WTC11 (cell line): ENCODE measurements at regions not wholly inside any gene's neighbourhood (a gene's known extent, or its start where the extent isn't known, plus 50 kb on each side); places are given as distances from the start of the nearest gene placed in this dataset.

Experiments
- ATAC-seq: fragments of 200-7000 bp; cut with Tn5 transposase; 2 replicates; pipeline ENCODE4 v1.10.0; 2021; ENCODE audit warnings: mild to moderate bottlenecking, moderate library complexity
- CTCF ChIA-PET: fragments of 300-600 bp; sonication (Branson Sonifier 250); formaldehyde crosslinking; loops from one replicate; lab custom pipeline; 2021; ENCODE audit warnings: antibody characterized with exemption; lab: Charles Lee
- POLR2A ChIA-PET: fragments of 350-600 bp; sonication (Branson Sonifier 250); formaldehyde crosslinking; loops from one replicate; lab custom pipeline; 2021; ENCODE audit warnings: antibody characterized with exemption; lab: Charles Lee
- DNase-seq: peaks from one replicate; pipeline ENCODE4 v3.0.0; 2021; ENCODE audit warnings: low spot score
- H3K27ac Mint-ChIP-seq: 2 replicates; pipeline ENCODE4 v1.8.0; 2021; ENCODE audit warnings: mixed read lengths
- H3K27me3 Mint-ChIP-seq: 2 replicates; pipeline ENCODE4 v1.8.0; 2021; ENCODE audit warnings: low read depth, mild to moderate bottlenecking, moderate library complexity, mixed read lengths
- H3K36me3 Mint-ChIP-seq: 2 replicates; pipeline ENCODE4 v1.8.0; 2021; ENCODE audit warnings: mixed read lengths
- H3K4me1 Mint-ChIP-seq: 2 replicates; pipeline ENCODE4 v1.8.0; 2022; ENCODE audit warnings: mixed read lengths
- H3K4me3 Mint-ChIP-seq: 2 replicates; pipeline ENCODE4 v1.8.0; 2021; ENCODE audit warnings: mild to moderate bottlenecking, moderate library complexity, mixed read lengths
- H3K9me3 Mint-ChIP-seq: 2 replicates; pipeline ENCODE4 v1.8.0; 2021; ENCODE audit warnings: mixed read lengths
- ATF6 ChIP-seq: sonication (generic); formaldehyde crosslinking; IDR thresholded peaks from 2 replicates; pipeline ENCODE4 v1.8.1; 2023; ENCODE audit warnings: mild to moderate bottlenecking, missing genetic modification reagents
- CDX4 ChIP-seq: fragments of 250-450 bp; sonication (Bioruptor Pico); IDR thresholded peaks from 2 replicates; pipeline ENCODE4 v1.9.0; 2021; ENCODE audit warnings: moderate library complexity, mild to moderate bottlenecking, inconsistent platforms, borderline replicate concordance
- E2F4 ChIP-seq: sonication (generic); formaldehyde crosslinking; IDR thresholded peaks from 2 replicates; pipeline ENCODE4 v1.8.1; 2022; ENCODE audit warnings: low read depth, mild to moderate bottlenecking, moderate library complexity, missing genetic modification reagents, borderline replicate concordance
- ESRRA ChIP-seq: sonication (generic); formaldehyde crosslinking; IDR thresholded peaks from 2 replicates; pipeline ENCODE4 v1.8.1; 2022; ENCODE audit warnings: mild to moderate bottlenecking, missing genetic modification reagents, borderline replicate concordance
- ETV6 ChIP-seq: sonication (generic); formaldehyde crosslinking; IDR thresholded peaks from 2 replicates; pipeline ENCODE4 v1.8.1; 2022; ENCODE audit warnings: mild to moderate bottlenecking, missing genetic modification reagents
- FOXJ3 ChIP-seq: sonication (generic); formaldehyde crosslinking; IDR thresholded peaks from 2 replicates; pipeline ENCODE4 v1.9.0; 2021; ENCODE audit warnings: missing genetic modification reagents, mild to moderate bottlenecking, borderline replicate concordance
- FOXP1 ChIP-seq: sonication (generic); formaldehyde crosslinking; IDR thresholded peaks from 2 replicates; pipeline ENCODE4 v1.8.0; 2022; ENCODE audit warnings: missing genetic modification reagents, mild to moderate bottlenecking, moderate library complexity, borderline replicate concordance
- GRHL2 ChIP-seq: fragments of 250-450 bp; sonication (Bioruptor Pico); IDR thresholded peaks from 2 replicates; pipeline ENCODE4 v1.8.0; 2022; ENCODE audit warnings: mild to moderate bottlenecking, moderate library complexity; ENCODE audit not compliant: insufficient replicate concordance, severe bottlenecking
- JAZF1 ChIP-seq: fragments of 250-450 bp; sonication (Bioruptor Pico); IDR thresholded peaks from 2 replicates; pipeline ENCODE4 v1.9.0; 2021; ENCODE audit warnings: moderate library complexity, mild to moderate bottlenecking, inconsistent platforms
- MXD4 ChIP-seq: fragments of 250-450 bp; sonication (Bioruptor Pico); IDR thresholded peaks from 2 replicates; pipeline ENCODE4 v1.8.0; 2021; ENCODE audit warnings: mild to moderate bottlenecking, moderate library complexity, borderline replicate concordance
- MYBL2 ChIP-seq: sonication (generic); formaldehyde crosslinking; IDR thresholded peaks from 2 replicates; pipeline ENCODE4 v1.8.1; 2023; ENCODE audit warnings: mild to moderate bottlenecking, moderate library complexity, missing genetic modification reagents
- NR1H2 ChIP-seq: sonication (generic); formaldehyde crosslinking; IDR thresholded peaks from 2 replicates; pipeline ENCODE4 v1.9.0; 2021; ENCODE audit warnings: mild to moderate bottlenecking, moderate library complexity, missing genetic modification reagents
- RELA ChIP-seq: sonication (generic); formaldehyde crosslinking; IDR thresholded peaks from 2 replicates; pipeline ENCODE4 v1.8.1; 2022; ENCODE audit warnings: missing genetic modification reagents, mild to moderate bottlenecking, borderline replicate concordance
- SMAD3 ChIP-seq: sonication (generic); formaldehyde crosslinking; IDR thresholded peaks from 2 replicates; pipeline ENCODE4 v1.8.0; 2022; ENCODE audit warnings: missing genetic modification reagents, mild to moderate bottlenecking, borderline replicate concordance
- SOX15 ChIP-seq: fragments of 250-450 bp; sonication (Bioruptor Pico); IDR thresholded peaks from 2 replicates; pipeline ENCODE4 v1.9.0; 2021; ENCODE audit warnings: mild to moderate bottlenecking
- SP1 ChIP-seq: sonication (generic); formaldehyde crosslinking; conservative IDR thresholded peaks from 2 replicates; pipeline ENCODE4 v1.8.1; 2022; ENCODE audit warnings: missing genetic modification reagents
- STAT6 ChIP-seq: sonication (generic); formaldehyde crosslinking; conservative IDR thresholded peaks from 2 replicates; pipeline ENCODE4 v1.8.1; 2023; ENCODE audit warnings: mild to moderate bottlenecking, low read depth, missing genetic modification reagents, moderate library complexity
- TEAD1 ChIP-seq: sonication (generic); formaldehyde crosslinking; IDR thresholded peaks from 2 replicates; pipeline ENCODE4 v1.8.0; 2022; ENCODE audit warnings: mild to moderate bottlenecking, missing genetic modification reagents
- ZBTB43 ChIP-seq: sonication (generic); formaldehyde crosslinking; IDR thresholded peaks from 2 replicates; pipeline ENCODE4 v1.8.1; 2023; ENCODE audit warnings: mild to moderate bottlenecking, missing genetic modification reagents
- ZNF263 ChIP-seq: sonication (generic); formaldehyde crosslinking; IDR thresholded peaks from 2 replicates; pipeline ENCODE4 v1.8.1; 2022; ENCODE audit warnings: low read depth, mild to moderate bottlenecking, moderate library complexity, missing genetic modification reagents
- ZNF317 ChIP-seq: sonication (generic); formaldehyde crosslinking; IDR thresholded peaks from 2 replicates; pipeline ENCODE4 v1.8.1; 2023; ENCODE audit warnings: low read depth, mild to moderate bottlenecking, moderate library complexity, missing genetic modification reagents, borderline replicate concordance
- TF ChIP-seq, protein P1 (sequence below): sonication (generic); formaldehyde crosslinking; IDR thresholded peaks from 2 replicates; pipeline ENCODE4 v1.8.0; 2022; ENCODE audit warnings: missing genetic modification reagents

- H3K27me3 Mint-ChIP-seq: peaks cover 59% of the 10 kb centered on the region
- peaks cover 49% of the 10 kb centered on the region for H3K36me3 Mint-ChIP-seq
- ChIA-PET CTCF (no interaction called here), POLR2A (no interaction called here)
- TF ChIP-seq SOX15 (CRISPR knock-in tag): no peak
- no peak for TF ChIP-seq GRHL2 (CRISPR knock-in tag)
- no peak for TF ChIP-seq TEAD1 (CRISPR knock-in tag)
- TF ChIP-seq SMAD3 (CRISPR knock-in tag): no peak
- no peak for TF ChIP-seq NR1H2
- no peak for TF ChIP-seq RELA (CRISPR knock-in tag)
- TF ChIP-seq, protein P1, sequence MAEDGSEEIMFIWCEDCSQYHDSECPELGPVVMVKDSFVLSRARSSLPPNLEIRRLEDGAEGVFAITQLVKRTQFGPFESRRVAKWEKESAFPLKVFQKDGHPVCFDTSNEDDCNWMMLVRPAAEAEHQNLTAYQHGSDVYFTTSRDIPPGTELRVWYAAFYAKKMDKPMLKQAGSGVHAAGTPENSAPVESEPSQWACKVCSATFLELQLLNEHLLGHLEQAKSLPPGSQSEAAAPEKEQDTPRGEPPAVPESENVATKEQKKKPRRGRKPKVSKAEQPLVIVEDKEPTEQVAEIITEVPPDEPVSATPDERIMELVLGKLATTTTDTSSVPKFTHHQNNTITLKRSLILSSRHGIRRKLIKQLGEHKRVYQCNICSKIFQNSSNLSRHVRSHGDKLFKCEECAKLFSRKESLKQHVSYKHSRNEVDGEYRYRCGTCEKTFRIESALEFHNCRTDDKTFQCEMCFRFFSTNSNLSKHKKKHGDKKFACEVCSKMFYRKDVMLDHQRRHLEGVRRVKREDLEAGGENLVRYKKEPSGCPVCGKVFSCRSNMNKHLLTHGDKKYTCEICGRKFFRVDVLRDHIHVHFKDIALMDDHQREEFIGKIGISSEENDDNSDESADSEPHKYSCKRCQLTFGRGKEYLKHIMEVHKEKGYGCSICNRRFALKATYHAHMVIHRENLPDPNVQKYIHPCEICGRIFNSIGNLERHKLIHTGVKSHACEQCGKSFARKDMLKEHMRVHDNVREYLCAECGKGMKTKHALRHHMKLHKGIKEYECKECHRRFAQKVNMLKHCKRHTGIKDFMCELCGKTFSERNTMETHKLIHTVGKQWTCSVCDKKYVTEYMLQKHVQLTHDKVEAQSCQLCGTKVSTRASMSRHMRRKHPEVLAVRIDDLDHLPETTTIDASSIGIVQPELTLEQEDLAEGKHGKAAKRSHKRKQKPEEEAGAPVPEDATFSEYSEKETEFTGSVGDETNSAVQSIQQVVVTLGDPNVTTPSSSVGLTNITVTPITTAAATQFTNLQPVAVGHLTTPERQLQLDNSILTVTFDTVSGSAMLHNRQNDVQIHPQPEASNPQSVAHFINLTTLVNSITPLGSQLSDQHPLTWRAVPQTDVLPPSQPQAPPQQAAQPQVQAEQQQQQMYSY (CRISPR knock-in tag): no peak
- TF ChIP-seq CDX4: no peak
- no peak for TF ChIP-seq E2F4
- TF ChIP-seq ZNF263: no peak
- no peak for TF ChIP-seq ATF6 (CRISPR knock-in tag)
- no peak for TF ChIP-seq STAT6
- TF ChIP-seq FOXP1 (CRISPR knock-in tag): no peak
- no peaks in the 10 kb centered on the region for H3K4me1 Mint-ChIP-seq
- no peak overlapping the region for H3K4me3 Mint-ChIP-seq
- peaks cover 73% of the 10 kb centered on the region for H3K9me3 Mint-ChIP-seq
- ATAC-seq (no peak), DNase-seq (no peak)
- H3K27ac Mint-ChIP-seq: no peak overlapping the region
Measured at GRCh38 chr20:60292001-60292520, 333.8 kb downstream of the CDH26 start.

DNA sequence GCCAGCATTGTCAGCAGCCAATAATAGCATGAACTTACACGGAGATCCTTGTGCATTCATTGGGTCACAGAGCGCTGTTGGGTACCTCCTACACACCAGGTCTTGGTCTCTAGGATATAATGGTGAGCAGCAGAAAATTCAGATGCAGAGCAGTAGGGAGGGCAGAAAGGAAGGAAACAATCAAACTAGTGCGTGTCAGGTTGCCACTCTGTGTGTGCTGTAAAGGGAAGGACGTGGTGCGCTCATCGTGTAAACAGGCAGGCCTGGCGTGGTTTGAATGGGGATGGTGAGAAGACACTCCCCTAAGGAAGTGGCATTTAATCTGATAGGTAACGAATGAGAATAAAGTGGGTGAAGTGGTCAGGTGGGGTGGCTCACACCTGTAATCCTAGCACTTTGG lies 336.4 kb downstream of the CDH26 start:
- peaks cover 59% of the 10 kb centered on the region for H3K9me3 Mint-ChIP-seq
- ChIA-PET CTCF (no interaction called here), POLR2A (no interaction called here)
- peaks cover 39% of the 10 kb centered on the region for H3K36me3 Mint-ChIP-seq
- no peak overlapping the region for H3K4me3 Mint-ChIP-seq
- H3K27me3 Mint-ChIP-seq: peaks cover 47% of the 10 kb centered on the region
- ATAC-seq (no peak), DNase-seq (no peak)
- no peak overlapping the region for H3K27ac Mint-ChIP-seq
- H3K4me1 Mint-ChIP-seq: no peaks in the 10 kb centered on the region
- TF ChIP-seq ATF6 (CRISPR knock-in tag) (no peak), ESRRA (no peak), MYBL2 (CRISPR knock-in tag) (no peak), ZNF317 (no peak), FOXJ3 (CRISPR knock-in tag) (no peak), TEAD1 (CRISPR knock-in tag) (no peak), ETV6 (no peak), MXD4 (no peak), JAZF1 (CRISPR knock-in tag) (no peak), SP1 (CRISPR knock-in tag) (no peak), ZBTB43 (CRISPR knock-in tag) (no peak)
